H1 (cell line): ENCODE measurements at regions not wholly inside any gene's neighbourhood (a gene's known extent, or its start where the extent isn't known, plus 50 kb on each side); places are given as distances from the start of the nearest gene placed in this dataset.

Source experiments
- CTCF ChIA-PET: fragments of 300-600 bp; sonication (Branson Sonifier 250); formaldehyde crosslinking; loops from one replicate; lab custom pipeline; 2021; ENCODE audit not compliant: partially characterized antibody; lab: Charles Lee
- POLR2A ChIA-PET: fragments of 300-600 bp; sonication (Branson Sonifier 250); formaldehyde crosslinking; loops from one replicate; lab custom pipeline; 2021; ENCODE audit warnings: inconsistent platforms; ENCODE audit not compliant: partially characterized antibody; lab: Charles Lee
- DNase-seq, 2 experiments: peaks; one replicate each; pipeline versions ENCODE4 v3.0.0 to v3.0.0-alpha.2; 2010 to 2022; ENCODE audit warnings: low spot score in 2 of 2, low read depth in 1 of 2, mixed read lengths in 1 of 2
- FAIRE-seq: peaks from 2 replicates; lab custom pipeline; 2011; peaks lifted over from hg19 to GRCh38; lab: Jason Lieb, UNC
- H2AFZ ChIP-seq: 2 replicates; pipeline ENCODE4 v1.8.1; 2012; ENCODE audit warnings: low read length, inconsistent platforms
- H2AK5ac ChIP-seq: 2 replicates; pipeline ENCODE4 v1.6.1; 2013; ENCODE audit warnings: low read depth, low read length
- H2BK120ac ChIP-seq: replicated peaks from 2 replicates; pipeline ENCODE3; 2013; ENCODE audit warnings: low read depth, low read length, inconsistent platforms
- H2BK12ac ChIP-seq: 2 replicates; pipeline ENCODE4 v1.6.1; 2013; ENCODE audit warnings: low read depth, low read length
- H2BK15ac ChIP-seq: 2 replicates; pipeline ENCODE4 v1.6.1; 2013; ENCODE audit warnings: low read length
- H2BK20ac ChIP-seq: 2 replicates; pipeline ENCODE4 v1.6.1; 2013; ENCODE audit warnings: low read length
- H2BK5ac ChIP-seq: 2 replicates; pipeline ENCODE4 v1.6.1; 2013; ENCODE audit warnings: low read depth, low read length
- H3K14ac ChIP-seq: 2 replicates; pipeline ENCODE4 v1.6.1; 2013; ENCODE audit warnings: inconsistent platforms; ENCODE audit not compliant: insufficient read length
- H3K18ac ChIP-seq: 2 replicates; pipeline ENCODE4 v1.6.1; 2013; ENCODE audit warnings: low read length; ENCODE audit errors: extremely low read depth
- H3K23ac ChIP-seq: 2 replicates; pipeline ENCODE4 v1.6.1; 2013; ENCODE audit warnings: inconsistent platforms; ENCODE audit not compliant: insufficient read length
- H3K23me2 ChIP-seq: 2 replicates; pipeline ENCODE4 v1.6.1; 2013; ENCODE audit warnings: low read depth, low read length
- H3K27ac ChIP-seq: 2 replicates; pipeline ENCODE4 v1.6.1; 2011; ENCODE audit warnings: low read depth, low read length, inconsistent platforms
- H3K27me3 ChIP-seq, 4 experiments: replicated peaks in 1 of 4; 1 replicate in 1 of 4; 2 replicates in 3 of 4; pipeline versions ENCODE4 v1.6.1 to v1.8.1; 2011 to 2013; ENCODE audit warnings: low read length in 3 of 4, mild to moderate bottlenecking in 3 of 4, inconsistent platforms in 2 of 4, mixed read lengths in 2 of 4, moderate library complexity in 1 of 4; ENCODE audit not compliant: control insufficient read depth in 3 of 4, insufficient read depth in 3 of 4; ENCODE audit errors: extremely low read depth in 1 of 4
- H3K36me3 ChIP-seq, 4 experiments: 2 replicates each; pipeline versions ENCODE4 v1.6.1 to v1.8.1; 2011 to 2013; ENCODE audit warnings: mild to moderate bottlenecking in 4 of 4, low read length in 3 of 4, moderate library complexity in 2 of 4, control low read depth in 1 of 4, inconsistent platforms in 1 of 4; ENCODE audit not compliant: insufficient read depth in 4 of 4, control insufficient read depth in 2 of 4
- H3K4ac ChIP-seq: replicated peaks from 2 replicates; pipeline ENCODE3; 2013; ENCODE audit warnings: low read length, low read depth, mixed read lengths, inconsistent platforms; ENCODE audit not compliant: insufficient read length
- H3K4me1 ChIP-seq, 4 experiments: replicated peaks in 1 of 4; 1 replicate in 1 of 4; 2 replicates in 3 of 4; pipeline versions ENCODE4 v1.6.1 to v1.8.1; 2011 to 2013; ENCODE audit warnings: low read length in 3 of 4, inconsistent platforms in 2 of 4, mixed read lengths in 1 of 4; ENCODE audit not compliant: insufficient read depth in 4 of 4, control insufficient read depth in 3 of 4
- H3K4me2 ChIP-seq, 2 experiments: 2 replicates each; pipeline versions ENCODE4 v1.6.1 to v1.8.1; 2011 to 2013; ENCODE audit warnings: low read depth in 2 of 2, low read length in 2 of 2, control low read depth in 1 of 2, inconsistent platforms in 1 of 2, mild to moderate bottlenecking in 1 of 2; ENCODE audit not compliant: insufficient read depth in 1 of 2
- H3K4me3 ChIP-seq, 4 experiments: fragments of 200-600, 300-600 bp in 1 of 4; sonication (generic), shearing (Covaris generic), sonication (Bioruptor Twin) in 1 of 4; 2 replicates each; pipeline versions ENCODE4 v1.5.1 to v1.8.1; 2011 to 2016; ENCODE audit warnings: low read length in 4 of 4, low read depth in 3 of 4, control low read depth in 2 of 4, inconsistent platforms in 2 of 4, mild to moderate bottlenecking in 2 of 4, mixed read lengths in 1 of 4, moderate library complexity in 1 of 4; ENCODE audit not compliant: insufficient read depth in 2 of 4; ENCODE audit errors: extremely low read depth in 1 of 4
- H3K56ac ChIP-seq: replicated peaks from 2 replicates; pipeline ENCODE3; 2013; ENCODE audit warnings: low read depth, mild to moderate bottlenecking, mixed read lengths, low read length, inconsistent platforms; ENCODE audit not compliant: insufficient read length
- H3K79me1 ChIP-seq: 2 replicates; pipeline ENCODE4 v1.6.1; 2013; ENCODE audit warnings: low read depth, low read length, control low read depth
- H3K79me2 ChIP-seq, 2 experiments: 2 replicates each; pipeline versions ENCODE4 v1.6.1 to v1.8.1; 2012 to 2013; ENCODE audit warnings: low read length in 2 of 2, mild to moderate bottlenecking in 2 of 2, inconsistent platforms in 1 of 2; ENCODE audit not compliant: insufficient read depth in 2 of 2, control insufficient read depth in 1 of 2
- H3K9ac ChIP-seq, 4 experiments: replicated peaks in 1 of 4; 1 replicate in 1 of 4; 2 replicates in 3 of 4; pipeline versions ENCODE4 v1.6.1 to v1.8.1; 2011 to 2013; ENCODE audit warnings: low read depth in 3 of 4, low read length in 3 of 4, control low read depth in 2 of 4, mild to moderate bottlenecking in 2 of 4, moderate library complexity in 2 of 4, inconsistent platforms in 1 of 4; ENCODE audit errors: extremely low read depth in 1 of 4
- H3K9me3 ChIP-seq, 2 experiments: 2 replicates each; pipeline versions ENCODE4 v1.6.1 to v1.8.1; 2012 to 2013; ENCODE audit warnings: mild to moderate bottlenecking in 2 of 2, moderate library complexity in 2 of 2, control low read depth in 1 of 2, inconsistent platforms in 1 of 2, low read depth in 1 of 2, low read length in 1 of 2, mixed read lengths in 1 of 2; ENCODE audit not compliant: insufficient read depth in 2 of 2
- H4K20me1 ChIP-seq, 2 experiments: replicated peaks in 1 of 2; 2 replicates each; pipeline versions ENCODE3 to v1.8.1; 2011 to 2013; ENCODE audit warnings: inconsistent platforms in 2 of 2, low read length in 2 of 2, mild to moderate bottlenecking in 1 of 2; ENCODE audit not compliant: insufficient read depth in 2 of 2, control insufficient read depth in 1 of 2
- H4K5ac ChIP-seq: 2 replicates; pipeline ENCODE4 v1.6.1; 2013; ENCODE audit warnings: low read length, low read depth, mixed read lengths, inconsistent platforms; ENCODE audit not compliant: insufficient read length
- H4K8ac ChIP-seq: 2 replicates; pipeline ENCODE4 v1.8.0; 2013; ENCODE audit warnings: mild to moderate bottlenecking, moderate library complexity, low read length, inconsistent platforms; ENCODE audit not compliant: insufficient read depth; ENCODE audit errors: extremely low read depth
- H4K91ac ChIP-seq: replicated peaks from 2 replicates; pipeline ENCODE3; 2013; ENCODE audit warnings: low read length, mixed read lengths, inconsistent platforms; ENCODE audit not compliant: insufficient read length
- ATF3 ChIP-seq: IDR thresholded peaks from 2 replicates; pipeline ENCODE4 v1.6.1; 2011; ENCODE audit warnings: low read depth, mild to moderate bottlenecking, low read length; ENCODE audit not compliant: insufficient read depth
- CHD1 ChIP-seq: IDR thresholded peaks from 2 replicates; pipeline ENCODE4 v1.6.1; 2012; ENCODE audit warnings: low read depth, low read length, improper control_type of control experiment
- CTBP2 ChIP-seq: IDR thresholded peaks from 2 replicates; pipeline ENCODE4 v1.7.0; 2011; ENCODE audit warnings: borderline replicate concordance, mild to moderate bottlenecking, moderate library complexity, mixed read lengths, low read length; ENCODE audit not compliant: insufficient read depth, insufficient read length
- HDAC2 ChIP-seq, 2 experiments: fragments of 300-600 bp in 1 of 2; sonication (generic) in 1 of 2; IDR thresholded peaks; 2 replicates each; pipeline ENCODE4 v1.6.1; 2011 to 2012; ENCODE audit warnings: low read depth in 2 of 2, low read length in 2 of 2, mild to moderate bottlenecking in 2 of 2, moderate library complexity in 2 of 2, borderline replicate concordance in 1 of 2, inconsistent platforms in 1 of 2
- JUN ChIP-seq: IDR thresholded peaks from 2 replicates; pipeline ENCODE4 v1.6.1; 2011; ENCODE audit warnings: low read depth, mild to moderate bottlenecking, improper control_type of control experiment, low read length
- KDM1A ChIP-seq: fragments of 200-600, 300-600 bp; sonication (generic); IDR thresholded peaks from 2 replicates; pipeline ENCODE4 v1.7.1; 2016; ENCODE audit warnings: mild to moderate bottlenecking, low read length, borderline replicate concordance
- KDM4A ChIP-seq: IDR thresholded peaks from one replicate; pipeline ENCODE4 v1.7.1; 2012; ENCODE audit warnings: low read depth, mild to moderate bottlenecking, moderate library complexity, low read length, inconsistent platforms; ENCODE audit not compliant: severe bottlenecking
- POLR2A ChIP-seq, 2 experiments: IDR thresholded peaks; 1 replicate in 1 of 2; 2 replicates in 1 of 2; pipeline ENCODE4 v1.6.1; 2011; ENCODE audit warnings: low read depth in 2 of 2, low read length in 2 of 2, mild to moderate bottlenecking in 2 of 2; ENCODE audit errors: control extremely low read depth in 1 of 2
- SIN3A ChIP-seq, 2 experiments: IDR thresholded peaks in 1 of 2; conservative IDR thresholded peaks in 1 of 2; 2 replicates each; pipeline ENCODE4 v1.6.1; 2011 to 2012; ENCODE audit warnings: low read length in 2 of 2, improper control_type of control experiment in 1 of 2, low read depth in 1 of 2, mild to moderate bottlenecking in 1 of 2
- SP2 ChIP-seq: IDR thresholded peaks from 2 replicates; pipeline ENCODE4 v1.6.1; 2012; ENCODE audit warnings: mild to moderate bottlenecking, low read length, inconsistent platforms
- SRF ChIP-seq: IDR thresholded peaks from 2 replicates; pipeline ENCODE4 v1.6.1; 2011; ENCODE audit warnings: mild to moderate bottlenecking, low read depth, low read length, moderate library complexity
- WGBS, 2 experiments: shearing (Covaris generic) in 1 of 2; methylation state at CpG; one replicate each; pipeline versions ENCODE4 v1.1.6 to v1.1.7; 2013 to 2015; ENCODE audit warnings: low lambda C conversion rate in 2 of 2, mixed read lengths in 2 of 2, inconsistent platforms in 1 of 2, low coverage in 1 of 2, missing lambda C conversion rate in 1 of 2; ENCODE audit not compliant: insufficient replicate concordance in 2 of 2, insufficient coverage in 1 of 2, insufficient read length in 1 of 2; ENCODE audit errors: extremely low coverage in 1 of 2, missing lambda C conversion rate in 1 of 2; 5-methylcytosine and 5-hydroxymethylcytosine counted together

- Histone ChIP-seq H3K4me2 (no peak overlapping the region), H3K14ac (no peak overlapping the region), H3K23ac (no peak overlapping the region), H2AK5ac (no peak overlapping the region), H3K23me2 (peaks cover 2% of the 10 kb centered on the region; the same call in 1 of the 2 replicates), H3K4me1 (peaks cover 0 to 7% (median 5%) of the 10 kb centered on the region in 4 experiments; a peak in 5 of 7 replicates), H2BK5ac (no peak overlapping the region), H3K27me3 (peaks cover 0 to 5% (median 3%) of the 10 kb centered on the region in 4 experiments; a peak in 3 of 7 replicates), H3K9ac (no peak overlapping the region), H3K18ac (no peak overlapping the region), H3K79me2 (no peaks in the 10 kb centered on the region), H4K91ac (no peak overlapping the region), H3K56ac (no peak overlapping the region), H2BK20ac (no peak overlapping the region), H3K27ac (no peak overlapping the region), H3K4me3 (no peak overlapping the region), H3K36me3 (no peaks in the 10 kb centered on the region), H2BK12ac (no peak overlapping the region), H4K5ac (no peak overlapping the region), H2BK15ac (no peak overlapping the region), H3K9me3 (peaks cover 7 to 9% of the 10 kb centered on the region in 2 experiments), H4K20me1 (no peaks in the 10 kb centered on the region), H3K79me1 (no peaks in the 10 kb centered on the region), H3K4ac (no peak overlapping the region), H2AFZ (no peak overlapping the region), H2BK120ac (no peak overlapping the region), H4K8ac (no peak overlapping the region)
- POLR2A ChIA-PET: no interaction called here
- DNase-seq (no peak), FAIRE-seq (no peak)
- WGBS, 2 experiments: 84% methylated on average over 9 of the region's 9 CpGs; no CpG with 5 or more reads in 1 of the 2 experiments
- CTCF ChIA-PET: no interaction called here
- no peak for TF ChIP-seq CHD1
- no peak for TF ChIP-seq HDAC2 (IDR thresholded peaks at IDR 0.05; ENCODE audit: borderline replicate concordance in 1 of 2, low read depth in 2 of 2, low read length in 2 of 2)
- TF ChIP-seq SIN3A (conservative IDR thresholded peaks at IDR 0.05 in 1 of 2, IDR thresholded peaks at IDR 0.05 in 1 of 2; ENCODE audit: low read depth in 1 of 2, low read length in 2 of 2): no peak
- no peak for TF ChIP-seq KDM4A
- no peak for TF ChIP-seq JUN
- no peak for TF ChIP-seq SP2
- TF ChIP-seq ATF3: no peak
- TF ChIP-seq CTBP2: no peak
- TF ChIP-seq POLR2A (IDR thresholded peaks at IDR 0.05; ENCODE audit: control extremely low read depth in 1 of 2, low read depth in 2 of 2, low read length in 2 of 2): no peak
- TF ChIP-seq KDM1A: no peak
- no peak for TF ChIP-seq SRF
These were observed 443.2 kb upstream of the JARID2 start for GRCh38 chr6:14802514-14803160.
